Breast epithelium (tissue), 4 donors: ENCODE measurements at regions not wholly inside any gene's neighbourhood (a gene's known extent, or its start where the extent isn't known, plus 50 kb on each side); places are given as distances from the start of the nearest gene placed in this dataset.

Source experiments
- DNase-seq, 2 donors: peaks; one replicate each; pipeline ENCODE4 v3.0.0-alpha.2; 2019; ENCODE audit warnings: low spot score in 2 of 2
- H3K27ac ChIP-seq, 2 donors: fragments of 200-600 bp; sonication (generic) in 1 of 2; one replicate each; pipeline ENCODE4 v1.5.1; 2016 to 2019; ENCODE audit warnings: mild to moderate bottlenecking in 1 of 2
- H3K27me3 ChIP-seq, 2 donors: fragments of 200-600 bp; sonication (generic) in 1 of 2; one replicate each; pipeline versions ENCODE4 v1.5.1 to v1.6.0; 2017 to 2019; ENCODE audit warnings: control low read depth in 1 of 2, mild to moderate bottlenecking in 1 of 2
- H3K36me3 ChIP-seq: fragments of 200-600 bp; one replicate; pipeline ENCODE4 v1.5.1; 2019
- H3K4me1 ChIP-seq, 2 donors: fragments of 200-600 bp; sonication (generic); one replicate each; pipeline ENCODE4 v1.5.1; 2016 to 2019; ENCODE audit warnings: control low read depth in 1 of 2
- H3K4me3 ChIP-seq, 3 donors: fragments of 200-600 bp; sonication (generic); 1 replicate in 2 of 3; 2 replicates in 1 of 3; pipeline ENCODE4 v1.5.1; 2016 to 2019; ENCODE audit warnings: mild to moderate bottlenecking in 3 of 3, moderate library complexity in 2 of 3
- H3K9me3 ChIP-seq, 2 donors: fragments of 200-600 bp; sonication (generic) in 1 of 2; one replicate each; pipeline ENCODE4 v1.5.1; 2016 to 2019; ENCODE audit warnings: control low read depth in 1 of 2
- POLR2A ChIP-seq: fragments of 450-650 bp; IDR thresholded peaks from one replicate; pipeline ENCODE4 v1.6.1; 2016; ENCODE audit warnings: antibody characterized with exemption, mild to moderate bottlenecking, moderate library complexity
- POLR2AphosphoS5 ChIP-seq, 3 donors: sonication (generic); formaldehyde crosslinking; IDR thresholded peaks; one replicate each; pipeline ENCODE4 v1.6.1; 2017; ENCODE audit warnings: antibody characterized with exemption in 3 of 3
- intact Hi-C: fragments of 100-400 bp; cut with DNase I; formaldehyde crosslinking; loops from one replicate; pipeline ENCODE4 v1.15.1; 2023; ENCODE audit warnings: low total_unique reads
- TF ChIP-seq, protein P1 (sequence below), 3 donors: fragments of 450-650 bp; IDR thresholded peaks; one replicate each; pipeline ENCODE4 v1.5.1; 2016 to 2017; ENCODE audit warnings: antibody characterized with exemption in 3 of 3, mild to moderate bottlenecking in 3 of 3, moderate library complexity in 3 of 3

DNA sequence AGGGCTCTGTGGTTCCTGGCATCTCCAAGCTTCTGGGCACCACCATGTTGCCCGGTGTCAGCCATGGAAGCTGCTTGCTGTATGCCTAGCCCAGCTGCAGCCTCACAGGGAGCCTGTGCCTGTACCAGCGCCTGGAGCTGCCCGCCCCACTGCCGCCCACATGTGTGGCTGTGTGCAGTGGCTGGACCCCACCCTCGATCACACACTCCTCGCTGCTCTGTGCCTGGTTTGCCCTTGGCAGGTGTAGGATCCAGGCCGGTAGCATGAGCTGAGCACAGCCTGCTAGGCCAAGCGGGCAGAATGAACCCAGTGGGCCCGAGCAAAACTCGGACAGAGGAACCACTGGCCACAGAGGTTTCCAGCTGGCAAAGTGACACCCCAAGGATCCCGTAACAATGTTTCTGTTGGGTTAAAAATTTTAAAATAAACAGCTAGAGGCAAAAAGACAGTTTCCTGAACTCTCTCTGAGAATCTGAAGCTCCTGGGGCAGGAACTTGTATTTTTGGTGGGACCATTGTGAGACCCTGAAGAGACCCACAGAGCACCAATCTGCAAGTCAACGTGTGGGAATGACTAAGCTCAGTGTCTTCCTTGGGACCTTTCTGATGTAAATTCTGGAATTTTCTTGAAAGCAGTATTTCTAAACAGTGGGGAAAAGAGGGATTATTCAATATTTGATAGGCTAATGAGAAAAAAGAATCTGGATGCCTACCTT is 73.1 kb upstream of the CCDC112 start:
- intact Hi-C loops, result loop anchor here (10.0 kb wide), 1 partner anchor 1435 kb away; no protein-coding TSS in a partner anchor
- Histone ChIP-seq H3K27me3 (no peaks in the 10 kb centered on the region), H3K27ac (no peak overlapping the region), H3K9me3 (no peaks in the 10 kb centered on the region), H3K4me1 (no peaks in the 10 kb centered on the region), H3K36me3 (no peaks in the 10 kb centered on the region), H3K4me3 (no peak overlapping the region)
- TF ChIP-seq POLR2A (no peak), POLR2AphosphoS5 (IDR thresholded peaks at IDR 0.05) (no peak)
- TF ChIP-seq, protein P1, sequence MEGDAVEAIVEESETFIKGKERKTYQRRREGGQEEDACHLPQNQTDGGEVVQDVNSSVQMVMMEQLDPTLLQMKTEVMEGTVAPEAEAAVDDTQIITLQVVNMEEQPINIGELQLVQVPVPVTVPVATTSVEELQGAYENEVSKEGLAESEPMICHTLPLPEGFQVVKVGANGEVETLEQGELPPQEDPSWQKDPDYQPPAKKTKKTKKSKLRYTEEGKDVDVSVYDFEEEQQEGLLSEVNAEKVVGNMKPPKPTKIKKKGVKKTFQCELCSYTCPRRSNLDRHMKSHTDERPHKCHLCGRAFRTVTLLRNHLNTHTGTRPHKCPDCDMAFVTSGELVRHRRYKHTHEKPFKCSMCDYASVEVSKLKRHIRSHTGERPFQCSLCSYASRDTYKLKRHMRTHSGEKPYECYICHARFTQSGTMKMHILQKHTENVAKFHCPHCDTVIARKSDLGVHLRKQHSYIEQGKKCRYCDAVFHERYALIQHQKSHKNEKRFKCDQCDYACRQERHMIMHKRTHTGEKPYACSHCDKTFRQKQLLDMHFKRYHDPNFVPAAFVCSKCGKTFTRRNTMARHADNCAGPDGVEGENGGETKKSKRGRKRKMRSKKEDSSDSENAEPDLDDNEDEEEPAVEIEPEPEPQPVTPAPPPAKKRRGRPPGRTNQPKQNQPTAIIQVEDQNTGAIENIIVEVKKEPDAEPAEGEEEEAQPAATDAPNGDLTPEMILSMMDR (IDR thresholded peaks at IDR 0.05), result no peak
- DNase-seq, result no peak

DNA sequence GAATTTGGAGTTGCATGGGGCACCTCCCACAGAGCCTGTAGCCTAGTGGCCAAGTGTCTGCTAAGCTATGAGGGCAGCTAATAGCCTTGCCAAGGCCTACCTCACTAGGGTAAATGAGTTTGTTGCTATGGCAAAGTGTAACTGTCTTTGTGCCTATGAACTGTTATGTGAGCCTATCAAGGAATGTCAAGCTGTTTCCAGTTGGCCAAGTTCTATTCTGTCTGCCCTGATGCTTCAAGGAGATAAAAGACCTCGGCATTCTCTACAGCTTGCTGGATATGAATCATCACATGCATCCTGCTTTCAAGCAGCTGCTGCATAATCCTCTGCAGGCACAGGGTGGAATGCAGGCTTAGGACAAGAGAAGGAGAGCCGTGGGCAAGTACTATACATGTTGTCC is 69.8 kb upstream of the CCDC112 start:
- intact Hi-C loops, result loop anchor here (2.0 to 10.0 kb wide), 2 partner anchors 53 to 1439 kb away; no protein-coding TSS in a partner anchor

DNA sequence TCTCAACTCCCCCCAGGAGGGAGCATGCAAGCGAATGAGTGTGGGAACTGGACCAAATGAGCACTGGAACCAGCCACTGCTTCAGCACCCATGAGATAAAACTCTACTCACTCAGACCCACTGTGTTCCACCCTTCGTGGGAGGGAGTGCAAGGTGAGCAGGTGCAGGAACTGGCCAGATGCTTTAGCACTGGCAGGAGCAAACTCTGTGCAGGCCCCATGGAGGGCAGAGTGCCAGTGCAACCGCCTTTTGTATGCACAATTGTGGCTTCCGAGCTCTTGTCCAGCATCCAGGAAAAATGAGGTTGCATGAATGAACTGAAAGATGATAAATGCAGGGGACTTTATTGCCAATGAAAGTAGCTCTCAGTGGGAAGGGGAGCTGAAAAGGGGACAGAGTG is 67.4 kb upstream of the CCDC112 start:
- Histone ChIP-seq H3K27ac (no peak overlapping the region), H3K4me3 (no peak overlapping the region), H3K36me3 (no peaks in the 10 kb centered on the region), H3K4me1 (no peaks in the 10 kb centered on the region), H3K9me3 (no peaks in the 10 kb centered on the region), H3K27me3 (no peaks in the 10 kb centered on the region)
- DNase-seq, result no peak
- no peak for TF ChIP-seq POLR2AphosphoS5 (IDR thresholded peaks at IDR 0.05)
- no peak for TF ChIP-seq POLR2A
- TF ChIP-seq, protein P1 (IDR thresholded peaks at IDR 0.05), result no peak
- intact Hi-C loops, result loop anchor here (10.0 kb wide), 1 partner anchor 1441 kb away; no protein-coding TSS in a partner anchor

More for the DNA sequence above, 69.8 kb upstream of the CCDC112 start:
- TF ChIP-seq POLR2AphosphoS5 (IDR thresholded peaks at IDR 0.05) (no peak), POLR2A (no peak)
- no peaks in the 10 kb centered on the region for H3K36me3 ChIP-seq
- no peak overlapping the region for H3K27ac ChIP-seq
- no peaks in the 10 kb centered on the region for H3K27me3 ChIP-seq
- H3K9me3 ChIP-seq, result no peaks in the 10 kb centered on the region
- H3K4me3 ChIP-seq, result no peak overlapping the region
- H3K4me1 ChIP-seq, result no peaks in the 10 kb centered on the region
- no peak for DNase-seq

DNA sequence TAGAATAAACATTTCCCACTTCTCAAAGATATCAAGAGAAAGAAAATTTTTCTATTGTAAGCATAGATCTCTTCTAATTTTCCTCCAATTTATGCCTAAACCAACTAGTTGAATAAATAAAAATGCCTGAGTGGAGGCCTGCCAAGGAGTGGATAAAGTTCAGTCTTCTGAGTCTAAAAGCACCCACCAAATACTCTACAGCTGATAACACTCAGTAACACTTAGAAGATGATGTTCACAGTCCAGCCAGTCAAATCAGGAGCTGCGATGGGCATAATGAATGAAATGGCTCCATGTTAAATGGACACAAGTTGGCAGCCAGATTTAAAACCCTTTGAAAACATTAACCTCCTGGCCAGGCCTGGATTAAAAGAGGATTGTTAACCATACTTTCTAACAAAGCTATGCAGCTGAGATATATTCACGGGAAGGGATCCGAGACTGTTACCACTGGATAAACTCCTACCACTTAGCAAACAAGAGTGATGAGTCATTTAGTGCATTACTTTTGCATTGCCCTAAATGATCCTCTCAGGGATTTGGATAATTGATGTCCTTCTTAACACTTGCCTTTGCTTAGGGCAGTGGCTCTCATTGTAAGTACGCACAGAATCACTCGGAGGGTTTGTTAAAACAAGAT is 63.7 kb upstream of the CCDC112 start:
- DNase-seq, result no peak
- intact Hi-C loops, result loop anchor here (10.0 kb wide), 1 partner anchor 1445 kb away; no protein-coding TSS in a partner anchor
- Histone ChIP-seq H3K4me3 (no peak overlapping the region), H3K27me3 (no peaks in the 10 kb centered on the region), H3K27ac (no peak overlapping the region), H3K4me1 (no peaks in the 10 kb centered on the region), H3K36me3 (no peaks in the 10 kb centered on the region), H3K9me3 (no peaks in the 10 kb centered on the region)
- TF ChIP-seq, protein P1 (IDR thresholded peaks at IDR 0.05), result no peak
- TF ChIP-seq POLR2A (no peak), POLR2AphosphoS5 (IDR thresholded peaks at IDR 0.05) (no peak)

DNA sequence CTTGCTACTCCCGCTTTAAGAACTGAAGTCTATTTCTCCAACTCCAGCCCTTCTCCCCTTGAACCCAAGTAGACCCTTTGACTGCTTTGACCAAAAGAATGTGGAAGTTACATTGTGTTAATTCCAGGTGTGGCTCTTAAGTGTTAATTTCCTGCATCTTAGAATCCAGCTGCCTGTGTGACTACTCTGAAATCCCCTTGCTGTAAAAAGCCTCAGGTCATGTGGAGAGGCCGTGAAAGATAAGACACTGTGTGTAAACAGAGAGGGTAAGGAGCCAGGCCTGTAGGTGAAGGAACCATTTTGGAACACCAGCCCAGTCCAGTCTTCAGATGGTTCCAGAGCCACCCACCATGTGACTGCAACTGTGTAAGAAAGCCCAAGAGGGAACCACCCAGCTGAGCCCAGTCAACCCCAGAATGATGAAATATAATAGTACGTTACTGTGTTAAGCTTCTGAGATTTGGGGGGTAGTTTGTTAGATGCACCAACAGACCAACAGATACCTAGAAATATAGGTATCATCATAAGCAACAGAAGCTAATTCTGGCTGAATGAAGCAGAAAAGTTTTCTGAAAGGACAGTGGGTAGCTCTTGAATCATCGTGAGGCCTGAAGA is 59.4 kb upstream of the CCDC112 start:
- Histone ChIP-seq H3K4me3 (no peak overlapping the region), H3K27me3 (no peaks in the 10 kb centered on the region), H3K36me3 (no peaks in the 10 kb centered on the region), H3K4me1 (no peaks in the 10 kb centered on the region), H3K27ac (no peak overlapping the region), H3K9me3 (peaks cover 5 to 9% of the 10 kb centered on the region in 2 donors)
- TF ChIP-seq, protein P1 (IDR thresholded peaks at IDR 0.05), result no peak
- TF ChIP-seq POLR2A (no peak), POLR2AphosphoS5 (IDR thresholded peaks at IDR 0.05) (no peak)
- intact Hi-C loops, result no loop called here
- DNase-seq, result no peak
